Adrenal gland (tissue), 5 donors: ENCODE measurements at regions not wholly inside any gene's neighbourhood (a gene's known extent, or its start where the extent isn't known, plus 50 kb on each side); places are given as distances from the start of the nearest gene placed in this dataset.

ENCODE experiments used
- POLR2A ChIP-seq, 2 donors: fragments of 450-650 bp; IDR thresholded peaks; one replicate each; pipeline ENCODE4 v1.6.1; 2017; ENCODE audit warnings: antibody characterized with exemption in 2 of 2, mild to moderate bottlenecking in 2 of 2, moderate library complexity in 1 of 2
- TF ChIP-seq, protein P1 (sequence below), 6 experiments: fragments of 450-650 bp in 4 of 6; fragments of 200-600 bp in 2 of 6; sonication (generic) in 1 of 6; IDR thresholded peaks; 1 replicate in 5 of 6; 2 replicates in 1 of 6; pipeline versions ENCODE4 v1.5.1 to v1.8.0; 2016 to 2021; ENCODE audit warnings: antibody characterized with exemption in 6 of 6, mild to moderate bottlenecking in 2 of 6, moderate library complexity in 1 of 6
- donor health status: DM: no; HTN: no; CAD: no.

GRCh38 chr18:77486985-77487384, 237.3 kb downstream of the GALR1 start:
- TF ChIP-seq, protein P1, sequence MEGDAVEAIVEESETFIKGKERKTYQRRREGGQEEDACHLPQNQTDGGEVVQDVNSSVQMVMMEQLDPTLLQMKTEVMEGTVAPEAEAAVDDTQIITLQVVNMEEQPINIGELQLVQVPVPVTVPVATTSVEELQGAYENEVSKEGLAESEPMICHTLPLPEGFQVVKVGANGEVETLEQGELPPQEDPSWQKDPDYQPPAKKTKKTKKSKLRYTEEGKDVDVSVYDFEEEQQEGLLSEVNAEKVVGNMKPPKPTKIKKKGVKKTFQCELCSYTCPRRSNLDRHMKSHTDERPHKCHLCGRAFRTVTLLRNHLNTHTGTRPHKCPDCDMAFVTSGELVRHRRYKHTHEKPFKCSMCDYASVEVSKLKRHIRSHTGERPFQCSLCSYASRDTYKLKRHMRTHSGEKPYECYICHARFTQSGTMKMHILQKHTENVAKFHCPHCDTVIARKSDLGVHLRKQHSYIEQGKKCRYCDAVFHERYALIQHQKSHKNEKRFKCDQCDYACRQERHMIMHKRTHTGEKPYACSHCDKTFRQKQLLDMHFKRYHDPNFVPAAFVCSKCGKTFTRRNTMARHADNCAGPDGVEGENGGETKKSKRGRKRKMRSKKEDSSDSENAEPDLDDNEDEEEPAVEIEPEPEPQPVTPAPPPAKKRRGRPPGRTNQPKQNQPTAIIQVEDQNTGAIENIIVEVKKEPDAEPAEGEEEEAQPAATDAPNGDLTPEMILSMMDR (IDR thresholded peaks at IDR 0.05) = no peak
- TF ChIP-seq POLR2A (IDR thresholded peaks at IDR 0.05) = no peak
